IPS-18a (cell line): ENCODE measurements at regions not wholly inside any gene's neighbourhood (a gene's known extent, or its start where the extent isn't known, plus 50 kb on each side); places are given as distances from the start of the nearest gene placed in this dataset.

Source experiments
- H3K27ac ChIP-seq: one replicate; pipeline ENCODE4 v1.5.1; 2013; ENCODE audit warnings: low read length
- H3K27me3 ChIP-seq: one replicate; pipeline ENCODE4 v1.6.1; 2013; ENCODE audit warnings: mild to moderate bottlenecking, low read length; ENCODE audit not compliant: control insufficient read depth, insufficient read depth
- H3K36me3 ChIP-seq: one replicate; pipeline ENCODE4 v1.6.1; 2013; ENCODE audit warnings: low read depth, low read length; ENCODE audit not compliant: control insufficient read depth
- H3K4me1 ChIP-seq: one replicate; pipeline ENCODE4 v1.6.1; 2013; ENCODE audit warnings: low read depth, low read length; ENCODE audit not compliant: control insufficient read depth
- H3K4me3 ChIP-seq: one replicate; pipeline ENCODE4 v1.5.1; 2013; ENCODE audit warnings: low read length
- H3K9ac ChIP-seq: one replicate; pipeline ENCODE4 v1.6.1; 2013; ENCODE audit warnings: mild to moderate bottlenecking, low read length, moderate library complexity
- H3K9me3 ChIP-seq: one replicate; pipeline ENCODE4 v1.6.1; 2013; ENCODE audit warnings: low read depth, low read length; ENCODE audit not compliant: control insufficient read depth

GRCh38 chr7:85565276-85565675 is 378.4 kb upstream of the SEMA3D start:
- no peak overlapping the region for H3K27ac ChIP-seq
- H3K4me1 ChIP-seq: no peaks in the 10 kb centered on the region
- H3K9ac ChIP-seq: no peak overlapping the region
- no peak overlapping the region for H3K4me3 ChIP-seq
- H3K36me3 ChIP-seq: no peaks in the 10 kb centered on the region
- no peaks in the 10 kb centered on the region for H3K9me3 ChIP-seq
- no peaks in the 10 kb centered on the region for H3K27me3 ChIP-seq

GRCh38 chr7:85564861-85565260 is 378.0 kb upstream of the SEMA3D start:
- Histone ChIP-seq H3K4me3 (no peak overlapping the region), H3K9ac (no peak overlapping the region), H3K4me1 (no peaks in the 10 kb centered on the region), H3K36me3 (no peaks in the 10 kb centered on the region), H3K9me3 (no peaks in the 10 kb centered on the region), H3K27ac (no peak overlapping the region), H3K27me3 (no peaks in the 10 kb centered on the region)

- no peaks in the 10 kb centered on the region for H3K36me3 ChIP-seq
- H3K9me3 ChIP-seq: no peaks in the 10 kb centered on the region
Measured at GRCh38 chr7:85561706-85562105, 374.9 kb upstream of the SEMA3D start.

GRCh38 chr7:85554236-85555178 is 367.7 kb upstream of the SEMA3D start:
- Histone ChIP-seq H3K4me3 (no peak overlapping the region), H3K27ac (peak overlapping the region; percentile 43), H3K27me3 (no peaks in the 10 kb centered on the region), H3K9me3 (no peaks in the 10 kb centered on the region), H3K9ac (no peak overlapping the region), H3K36me3 (no peaks in the 10 kb centered on the region), H3K4me1 (no peaks in the 10 kb centered on the region)

More at GRCh38 chr7:85561706-85562105, 374.9 kb upstream of the SEMA3D start:
- H3K4me3 ChIP-seq: no peak overlapping the region
- H3K9ac ChIP-seq: no peak overlapping the region
- H3K27me3 ChIP-seq: no peaks in the 10 kb centered on the region
- no peak overlapping the region for H3K27ac ChIP-seq
- no peaks in the 10 kb centered on the region for H3K4me1 ChIP-seq

- Histone ChIP-seq H3K36me3 (no peaks in the 10 kb centered on the region), H3K4me3 (no peak overlapping the region), H3K27ac (no peak overlapping the region), H3K9me3 (no peaks in the 10 kb centered on the region), H3K4me1 (no peaks in the 10 kb centered on the region), H3K9ac (no peak overlapping the region), H3K27me3 (no peaks in the 10 kb centered on the region)
Measured at GRCh38 chr7:85535974-85536729, 349.3 kb upstream of the SEMA3D start.

- no peak overlapping the region for H3K27ac ChIP-seq
- H3K9me3 ChIP-seq: no peaks in the 10 kb centered on the region
- no peaks in the 10 kb centered on the region for H3K27me3 ChIP-seq
- H3K4me3 ChIP-seq: no peak overlapping the region
- no peaks in the 10 kb centered on the region for H3K36me3 ChIP-seq
- H3K4me1 ChIP-seq: no peaks in the 10 kb centered on the region
- H3K9ac ChIP-seq: no peak overlapping the region
Measured at GRCh38 chr7:85529831-85530230, 343.0 kb upstream of the SEMA3D start.

- no peak overlapping the region for H3K27ac ChIP-seq
- H3K9me3 ChIP-seq: no peaks in the 10 kb centered on the region
- no peak overlapping the region for H3K9ac ChIP-seq
- H3K27me3 ChIP-seq: no peaks in the 10 kb centered on the region
- H3K36me3 ChIP-seq: no peaks in the 10 kb centered on the region
- no peaks in the 10 kb centered on the region for H3K4me1 ChIP-seq
- H3K4me3 ChIP-seq: no peak overlapping the region
Measured at GRCh38 chr7:85529201-85529600, 342.3 kb upstream of the SEMA3D start.

- no peak overlapping the region for H3K4me3 ChIP-seq
- H3K9me3 ChIP-seq: no peaks in the 10 kb centered on the region
- H3K27ac ChIP-seq: no peak overlapping the region
- no peaks in the 10 kb centered on the region for H3K27me3 ChIP-seq
- no peaks in the 10 kb centered on the region for H3K36me3 ChIP-seq
- H3K9ac ChIP-seq: no peak overlapping the region
- no peaks in the 10 kb centered on the region for H3K4me1 ChIP-seq
Measured at GRCh38 chr7:85528581-85528980, 341.7 kb upstream of the SEMA3D start.

GRCh38 chr7:85525676-85526075 is 338.8 kb upstream of the SEMA3D start:
- Histone ChIP-seq H3K9ac (no peak overlapping the region), H3K27ac (no peak overlapping the region), H3K4me1 (no peaks in the 10 kb centered on the region), H3K27me3 (no peaks in the 10 kb centered on the region), H3K9me3 (no peaks in the 10 kb centered on the region), H3K36me3 (no peaks in the 10 kb centered on the region), H3K4me3 (no peak overlapping the region)

GRCh38 chr7:85522070-85522469 is 335.2 kb upstream of the SEMA3D start:
- H3K9ac ChIP-seq: no peak overlapping the region
- no peaks in the 10 kb centered on the region for H3K4me1 ChIP-seq
- H3K36me3 ChIP-seq: no peaks in the 10 kb centered on the region
- H3K9me3 ChIP-seq: no peaks in the 10 kb centered on the region
- H3K4me3 ChIP-seq: no peak overlapping the region
- no peaks in the 10 kb centered on the region for H3K27me3 ChIP-seq
- H3K27ac ChIP-seq: no peak overlapping the region

- no peak overlapping the region for H3K9ac ChIP-seq
- H3K27me3 ChIP-seq: no peaks in the 10 kb centered on the region
- no peak overlapping the region for H3K4me3 ChIP-seq
- no peaks in the 10 kb centered on the region for H3K9me3 ChIP-seq
- no peaks in the 10 kb centered on the region for H3K36me3 ChIP-seq
- no peaks in the 10 kb centered on the region for H3K4me1 ChIP-seq
- H3K27ac ChIP-seq: no peak overlapping the region
Measured at GRCh38 chr7:85521108-85521694, 334.3 kb upstream of the SEMA3D start.
